Natural killer cell (primary cell): ENCODE measurements at regions not wholly inside any gene's neighbourhood (a gene's known extent, or its start where the extent isn't known, plus 50 kb on each side); places are given as distances from the start of the nearest gene placed in this dataset.
A peak's percentile ranks its signal among the peaks of the same experiment; 100 is the strongest.

Experiments
- ATAC-seq, 3 donors: fragments of 150-1000 bp in 2 of 3; fragments of 200-7000 bp in 1 of 3; cut with Tn5 transposase; 1 replicate in 1 of 3; 2 replicates in 2 of 3; pipeline ENCODE4 v1.10.0; 2021; ENCODE audit warnings: mild to moderate bottlenecking in 2 of 3, moderate library complexity in 2 of 3
- DNase-seq, 2 donors: peaks; one replicate each; pipeline versions ENCODE4 v3.0.0 to v3.0.0-alpha.2; 2013 to 2021; ENCODE audit warnings: mixed read lengths in 1 of 2
- H3K27ac ChIP-seq: one replicate; pipeline ENCODE4 v1.5.1; 2013; ENCODE audit warnings: mild to moderate bottlenecking, low read length
- H3K27me3 ChIP-seq: one replicate; pipeline ENCODE4 v1.6.1; 2013; ENCODE audit warnings: low read length; ENCODE audit not compliant: control insufficient read depth, insufficient read depth
- H3K36me3 ChIP-seq: one replicate; pipeline ENCODE4 v1.6.1; 2013; ENCODE audit warnings: low read length; ENCODE audit not compliant: control insufficient read depth, insufficient read depth
- H3K4me1 ChIP-seq: one replicate; pipeline ENCODE4 v1.6.1; 2013; ENCODE audit warnings: low read length; ENCODE audit not compliant: control insufficient read depth, insufficient read depth
- H3K4me3 ChIP-seq: one replicate; pipeline ENCODE4 v1.5.1; 2013; ENCODE audit warnings: low read length
- H3K9me3 ChIP-seq: one replicate; pipeline ENCODE4 v1.6.1; 2013; ENCODE audit warnings: low read length; ENCODE audit not compliant: control insufficient read depth, insufficient read depth
- H3K27ac Mint-ChIP-seq, 2 donors: one replicate each; pipeline ENCODE4 v1.8.0; 2022; ENCODE audit warnings: mild to moderate bottlenecking in 2 of 2, mixed read lengths in 2 of 2, moderate library complexity in 1 of 2
- H3K27me3 Mint-ChIP-seq, 2 donors: one replicate each; pipeline ENCODE4 v1.8.0; 2022; ENCODE audit warnings: low read depth in 2 of 2, mixed read lengths in 2 of 2
- H3K36me3 Mint-ChIP-seq: one replicate; pipeline ENCODE4 v1.8.0; 2022; ENCODE audit warnings: mixed read lengths
- H3K4me1 Mint-ChIP-seq, 2 donors: one replicate each; pipeline ENCODE4 v1.8.0; 2022; ENCODE audit warnings: mixed read lengths in 2 of 2
- H3K4me3 Mint-ChIP-seq: one replicate; pipeline ENCODE4 v1.8.0; 2022; ENCODE audit warnings: mild to moderate bottlenecking, moderate library complexity, mixed read lengths
- H3K9me3 Mint-ChIP-seq, 2 donors: one replicate each; pipeline ENCODE4 v1.8.0; 2022; ENCODE audit warnings: mixed read lengths in 2 of 2
- CTCF ChIP-seq: fragments of 200-600 bp; IDR thresholded peaks from one replicate; pipeline ENCODE4 v1.8.0; 2022; ENCODE audit warnings: antibody characterized with exemption
- WGBS: methylation state at CpG from one replicate; pipeline ENCODE4 v1.1.7; 2013; ENCODE audit warnings: missing lambda C conversion rate; ENCODE audit not compliant: insufficient coverage; 5-methylcytosine and 5-hydroxymethylcytosine counted together
- intact Hi-C: fragments of 100-400 bp; cut with micrococcal nuclease; formaldehyde crosslinking; loops from one replicate; pipeline ENCODE4 v1.14.2; 2022

- Mint-ChIP-seq H3K36me3 (no peaks in the 10 kb centered on the region), H3K4me3 (peak overlapping the region; percentile 98), H3K9me3 (no peaks in the 10 kb centered on the region), H3K27me3 (no peaks in the 10 kb centered on the region), H3K27ac (peak overlapping the region; percentile 90 to 95), H3K4me1 (peaks cover 88% of the 10 kb centered on the region in 2 donors)
- peak overlapping the region; percentile 71 for H3K4me3 ChIP-seq
- no peaks in the 10 kb centered on the region for H3K27me3 ChIP-seq
- DNase-seq (peak in 1 of 2 donors; percentile 15), ATAC-seq (peak; percentile 29 to 50 (median 44))
- H3K4me1 ChIP-seq: peaks cover 66% of the 10 kb centered on the region
- no peak for TF ChIP-seq CTCF
- 51% methylated on average over 5 of the region's 8 CpGs for WGBS
- peak overlapping the region; percentile 81 for H3K27ac ChIP-seq
- H3K9me3 ChIP-seq: no peaks in the 10 kb centered on the region
- intact Hi-C loops: loop anchor here (1.0 to 10.0 kb wide), 5 partner anchors 10 to 1588 kb away; no protein-coding TSS in a partner anchor
- no peaks in the 10 kb centered on the region for H3K36me3 ChIP-seq
Measured at GRCh38 chr18:46336278-46337111, 232.3 kb downstream of the HAUS1 start.

GRCh38 chr18:46337271-46337670 is 233.1 kb downstream of the HAUS1 start:
- intact Hi-C loops: loop anchor here (2.0 to 10.0 kb wide), 4 partner anchors 16 to 1588 kb away; no protein-coding TSS in a partner anchor
- peak overlapping the region; percentile 6 for H3K4me3 ChIP-seq
- DNase-seq (no peak), ATAC-seq (no peak)
- no peaks in the 10 kb centered on the region for H3K36me3 ChIP-seq
- no peaks in the 10 kb centered on the region for H3K9me3 ChIP-seq
- Mint-ChIP-seq H3K4me3 (peak overlapping the region; percentile 98), H3K4me1 (peaks cover 89 to 93% of the 10 kb centered on the region in 2 donors), H3K9me3 (no peaks in the 10 kb centered on the region), H3K36me3 (no peaks in the 10 kb centered on the region), H3K27me3 (no peaks in the 10 kb centered on the region), H3K27ac (peak overlapping the region; percentile 90 to 95)
- no peaks in the 10 kb centered on the region for H3K27me3 ChIP-seq
- TF ChIP-seq CTCF: no peak
- H3K27ac ChIP-seq: peak overlapping the region; percentile 61
- WGBS: 57% methylated on average over 10 of the region's 10 CpGs
- H3K4me1 ChIP-seq: peaks cover 72% of the 10 kb centered on the region

GRCh38 chr18:46338205-46338604 is 234.0 kb downstream of the HAUS1 start:
- ATAC-seq: no peak
- Mint-ChIP-seq H3K36me3 (no peaks in the 10 kb centered on the region), H3K4me1 (peaks cover 93% of the 10 kb centered on the region in 2 donors)

More at GRCh38 chr18:46338205-46338604, 234.0 kb downstream of the HAUS1 start:
- H3K27me3 Mint-ChIP-seq: no peaks in the 10 kb centered on the region
- peak overlapping the region; percentile 90 to 95 for H3K27ac Mint-ChIP-seq
- Histone ChIP-seq H3K36me3 (no peaks in the 10 kb centered on the region), H3K27ac (peak overlapping the region; percentile 37), H3K27me3 (no peaks in the 10 kb centered on the region), H3K9me3 (no peaks in the 10 kb centered on the region), H3K4me3 (no peak overlapping the region), H3K4me1 (peaks cover 70% of the 10 kb centered on the region)
- WGBS: 47% methylated on average over 2 of the region's 2 CpGs
- intact Hi-C loops: loop anchor here (5.0 to 10.0 kb wide), 3 partner anchors 86 to 1587 kb away; no protein-coding TSS in a partner anchor
- no peak for DNase-seq
- peak overlapping the region; percentile 98 for H3K4me3 Mint-ChIP-seq
- no peaks in the 10 kb centered on the region for H3K9me3 Mint-ChIP-seq
- TF ChIP-seq CTCF: no peak
